ENCODE measurements at regions not wholly inside any gene's neighbourhood (a gene's known extent, or its start where the extent isn't known, plus 50 kb on each side); places are given as distances from the start of the nearest gene placed in this dataset.

- TF ChIP-seq POLR2A (IDR thresholded peaks at IDR 0.05) (no peak), CTCF (IDR thresholded peaks at IDR 0.05) (no peak)
Measured at GRCh38 chr13:61144301-61144700, 271.3 kb downstream of the PCDH20 start.

All from vagina (tissue), 2 donors.